ENCODE measurements at regions not wholly inside any gene's neighbourhood (a gene's known extent, or its start where the extent isn't known, plus 50 kb on each side); places are given as distances from the start of the nearest gene placed in this dataset.

- no peak for DNase-seq
Observed at GRCh38 chr1:186550832-186551231, 89.9 kb upstream of the PDC start.

GRCh38 chr1:186541003-186541402 is 80.1 kb upstream of the PDC start:
- no peak for DNase-seq

- DNase-seq = no peak
Observed at GRCh38 chr1:186540521-186540920, 79.6 kb upstream of the PDC start.

- no peak for DNase-seq
Observed at GRCh38 chr1:186536273-186536890, 75.5 kb upstream of the PDC start.

- no peak for DNase-seq
Observed at GRCh38 chr1:186535388-186536133, 74.6 kb upstream of the PDC start.

GRCh38 chr1:186534401-186534800 is 73.5 kb upstream of the PDC start:
- DNase-seq = no peak

- DNase-seq = no peak
Observed at GRCh38 chr1:186532466-186532865, 71.6 kb upstream of the PDC start.

- DNase-seq = no peak
Observed at GRCh38 chr1:186531561-186532165, 70.7 kb upstream of the PDC start.

- no peak for DNase-seq
Observed at GRCh38 chr1:186530109-186530508, 69.2 kb upstream of the PDC start.

GRCh38 chr1:186519982-186520381 is 59.1 kb upstream of the PDC start:
- no peak for DNase-seq

GRCh38 chr1:186518822-186519381 is 58.0 kb upstream of the PDC start:
- no peak for DNase-seq

GRCh38 chr1:186518395-186518794 is 57.5 kb upstream of the PDC start:
- DNase-seq = no peak

GRCh38 chr1:186514367-186514766 is 53.5 kb upstream of the PDC start:
- DNase-seq = no peak

- DNase-seq = no peak
Observed at GRCh38 chr1:186513526-186513925, 52.6 kb upstream of the PDC start.

GRCh38 chr1:186512698-186513457 is 52.0 kb upstream of the PDC start:
- no peak for DNase-seq

GRCh38 chr1:186511761-186512637 is 51.1 kb upstream of the PDC start:
- no peak for DNase-seq
